ENCODE measurements at regions not wholly inside any gene's neighbourhood (a gene's known extent, or its start where the extent isn't known, plus 50 kb on each side); places are given as distances from the start of the nearest gene placed in this dataset.

- no peak overlapping the region for H3K27ac ChIP-seq
- no peaks in the 10 kb centered on the region for H3K27me3 ChIP-seq (replicated peaks)
- DNase-seq = no peak
- in situ Hi-C loops (cut with HindIII; ENCODE audit: low pct_ligation_motif_present, low sequenced_read_pairs) = no loop called here
- no peak overlapping the region for H3K4me3 ChIP-seq (ENCODE audit: low read depth, low read length)
- TF ChIP-seq CTCF (IDR thresholded peaks at IDR 0.05; ENCODE audit: low read depth, low read length, missing control alignments) = no peak
- H3K36me3 ChIP-seq (replicated peaks) = no peaks in the 10 kb centered on the region
Observed at GRCh38 chr13:106274551-106275203, 260.8 kb downstream of the EFNB2 start.

GRCh38 chr13:106263801-106264200 is 271.7 kb downstream of the EFNB2 start:
- Histone ChIP-seq H3K27me3 (replicated peaks) (no peaks in the 10 kb centered on the region), H3K27ac (no peak overlapping the region), H3K4me3 (ENCODE audit: low read depth, low read length) (no peak overlapping the region), H3K36me3 (replicated peaks) (no peaks in the 10 kb centered on the region)
- DNase-seq = no peak
- in situ Hi-C loops (cut with HindIII; ENCODE audit: low pct_ligation_motif_present, low sequenced_read_pairs) = no loop called here
- TF ChIP-seq CTCF (IDR thresholded peaks at IDR 0.05; ENCODE audit: low read depth, low read length, missing control alignments) = no peak

- Histone ChIP-seq H3K27me3 (replicated peaks) (no peaks in the 10 kb centered on the region), H3K36me3 (replicated peaks) (no peaks in the 10 kb centered on the region), H3K27ac (no peak overlapping the region), H3K4me3 (ENCODE audit: low read depth, low read length) (no peak overlapping the region)
- no peak for DNase-seq
- in situ Hi-C loops (cut with HindIII; ENCODE audit: low pct_ligation_motif_present, low sequenced_read_pairs) = no loop called here
- no peak for TF ChIP-seq CTCF (IDR thresholded peaks at IDR 0.05; ENCODE audit: low read depth, low read length, missing control alignments)
Observed at GRCh38 chr13:106262886-106263285, 272.6 kb downstream of the EFNB2 start.

- no peak overlapping the region for H3K27ac ChIP-seq
- no peaks in the 10 kb centered on the region for H3K27me3 ChIP-seq (replicated peaks)
- in situ Hi-C loops (cut with HindIII; ENCODE audit: low pct_ligation_motif_present, low sequenced_read_pairs) = no loop called here
- H3K36me3 ChIP-seq (replicated peaks) = no peaks in the 10 kb centered on the region
- no peak for TF ChIP-seq CTCF (IDR thresholded peaks at IDR 0.05; ENCODE audit: low read depth, low read length, missing control alignments)
- H3K4me3 ChIP-seq (ENCODE audit: low read depth, low read length) = no peak overlapping the region
- DNase-seq = no peak
Observed at GRCh38 chr13:106261450-106261849, 274.0 kb downstream of the EFNB2 start.

- Histone ChIP-seq H3K36me3 (replicated peaks) (no peaks in the 10 kb centered on the region), H3K27me3 (replicated peaks) (no peaks in the 10 kb centered on the region), H3K4me3 (ENCODE audit: low read depth, low read length) (no peak overlapping the region), H3K27ac (no peak overlapping the region)
- in situ Hi-C loops (cut with HindIII; ENCODE audit: low pct_ligation_motif_present, low sequenced_read_pairs) = no loop called here
- no peak for DNase-seq
- no peak for TF ChIP-seq CTCF (IDR thresholded peaks at IDR 0.05; ENCODE audit: low read depth, low read length, missing control alignments)
Observed at GRCh38 chr13:106260352-106260751, 275.1 kb downstream of the EFNB2 start.

DNA sequence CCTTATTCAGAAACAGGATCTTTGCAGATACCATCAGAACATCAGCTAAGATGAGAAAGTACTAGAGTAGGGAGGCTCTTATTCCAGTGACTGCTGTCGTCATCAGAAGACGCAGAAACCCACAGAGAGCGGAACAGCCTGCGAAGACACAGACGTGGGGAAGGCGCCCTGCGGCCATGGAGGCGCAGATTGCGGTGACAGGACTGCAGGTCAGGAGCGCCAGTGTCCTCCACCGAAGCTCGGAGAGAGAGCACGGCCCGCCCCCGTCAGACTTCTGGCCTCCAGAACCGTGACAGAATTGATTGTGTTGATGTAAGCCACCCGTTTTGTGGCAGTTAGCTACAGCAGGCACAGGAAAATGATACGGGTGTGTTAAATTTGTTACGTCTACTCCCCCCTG is 275.5 kb downstream of the EFNB2 start:
- no peak for TF ChIP-seq CTCF (IDR thresholded peaks at IDR 0.05; ENCODE audit: low read depth, low read length, missing control alignments)
- no peaks in the 10 kb centered on the region for H3K36me3 ChIP-seq (replicated peaks)
- no peak for DNase-seq
- no peaks in the 10 kb centered on the region for H3K27me3 ChIP-seq (replicated peaks)
- H3K27ac ChIP-seq = no peak overlapping the region
- H3K4me3 ChIP-seq (ENCODE audit: low read depth, low read length) = no peak overlapping the region
- in situ Hi-C loops (cut with HindIII; ENCODE audit: low pct_ligation_motif_present, low sequenced_read_pairs) = no loop called here

Data from brain microvascular endothelial cell (primary cell).